ENCODE measurements at regions not wholly inside any gene's neighbourhood (a gene's known extent, or its start where the extent isn't known, plus 50 kb on each side); places are given as distances from the start of the nearest gene placed in this dataset.
A peak's percentile ranks its signal among the peaks of the same experiment; 100 is the strongest.

GRCh38 chr13:105547851-105548250, 987.6 kb downstream of the EFNB2 start:
- no peaks in the 10 kb centered on the region for H3K36me3 Mint-ChIP-seq (ENCODE audit: low read depth)
- no peak overlapping the region for H3K4me3 Mint-ChIP-seq
- no peak overlapping the region for H3K27ac Mint-ChIP-seq
- no peak for DNase-seq
- no peaks in the 10 kb centered on the region for H3K9me3 Mint-ChIP-seq
- peaks cover 3% of the 10 kb centered on the region for H3K27me3 Mint-ChIP-seq
- peaks cover 16% of the 10 kb centered on the region for H3K4me1 Mint-ChIP-seq (ENCODE audit: low read depth)

- H3K4me1 Mint-ChIP-seq (ENCODE audit: low read depth) = peaks cover 11% of the 10 kb centered on the region
- H3K36me3 Mint-ChIP-seq (ENCODE audit: low read depth) = no peaks in the 10 kb centered on the region
- H3K27me3 Mint-ChIP-seq = no peaks in the 10 kb centered on the region
- no peaks in the 10 kb centered on the region for H3K9me3 Mint-ChIP-seq
- no peak overlapping the region for H3K27ac Mint-ChIP-seq
- DNase-seq = no peak
- no peak overlapping the region for H3K4me3 Mint-ChIP-seq
These were observed 989.7 kb downstream of the EFNB2 start for GRCh38 chr13:105545811-105546210.

GRCh38 chr13:105543742-105544141, 991.7 kb downstream of the EFNB2 start:
- no peaks in the 10 kb centered on the region for H3K9me3 Mint-ChIP-seq
- H3K36me3 Mint-ChIP-seq (ENCODE audit: low read depth) = no peaks in the 10 kb centered on the region
- H3K27ac Mint-ChIP-seq = peak overlapping the region; percentile 42
- no peak for DNase-seq
- H3K4me1 Mint-ChIP-seq (ENCODE audit: low read depth) = peaks cover 11% of the 10 kb centered on the region
- H3K27me3 Mint-ChIP-seq = no peaks in the 10 kb centered on the region
- H3K4me3 Mint-ChIP-seq = no peak overlapping the region

DNA sequence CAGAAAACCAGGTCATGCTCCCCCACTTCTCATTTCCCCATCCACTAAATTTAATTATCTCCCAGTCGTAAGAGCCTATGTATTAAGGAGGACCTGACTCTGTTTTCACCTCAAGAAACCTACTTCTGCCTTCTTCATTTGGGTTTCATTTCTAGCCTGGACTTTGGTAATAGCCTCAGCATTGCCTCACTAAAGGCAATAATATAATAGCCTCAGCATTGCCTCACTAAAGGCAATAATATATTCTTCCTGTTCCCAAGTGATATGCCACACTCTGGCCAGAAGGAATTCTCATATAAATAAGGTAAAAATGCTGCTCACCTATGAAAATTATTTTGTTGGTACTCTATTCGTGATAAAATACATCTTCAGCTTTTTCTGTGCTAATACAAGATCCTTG, 993.9 kb downstream of the EFNB2 start:
- H3K4me1 Mint-ChIP-seq (ENCODE audit: low read depth) = peaks cover 11% of the 10 kb centered on the region
- no peak overlapping the region for H3K27ac Mint-ChIP-seq
- H3K36me3 Mint-ChIP-seq (ENCODE audit: low read depth) = no peaks in the 10 kb centered on the region
- H3K4me3 Mint-ChIP-seq = no peak overlapping the region
- DNase-seq = no peak
- H3K27me3 Mint-ChIP-seq = no peaks in the 10 kb centered on the region
- no peaks in the 10 kb centered on the region for H3K9me3 Mint-ChIP-seq

DNA sequence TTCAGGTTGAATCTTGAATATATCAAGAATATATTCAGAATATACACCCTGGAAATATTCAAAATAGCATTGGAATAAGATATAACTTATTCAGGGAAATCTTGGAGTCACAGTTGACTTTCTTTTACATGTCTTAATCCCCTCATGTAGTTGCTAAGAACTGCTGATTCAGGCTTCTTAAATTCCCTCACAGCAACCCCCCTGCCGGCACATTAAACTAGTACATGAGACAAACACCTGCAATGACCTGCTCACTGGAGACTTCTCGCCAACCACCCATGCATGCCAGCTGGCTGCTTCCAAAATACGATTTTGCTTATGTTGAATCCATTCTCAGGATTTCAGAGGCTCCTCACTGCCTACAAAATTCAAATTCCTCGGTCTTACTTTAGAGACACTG, 997.1 kb downstream of the EFNB2 start:
- no peaks in the 10 kb centered on the region for H3K9me3 Mint-ChIP-seq
- H3K27ac Mint-ChIP-seq = no peak overlapping the region
- H3K4me1 Mint-ChIP-seq (ENCODE audit: low read depth) = peaks cover 4% of the 10 kb centered on the region
- no peaks in the 10 kb centered on the region for H3K27me3 Mint-ChIP-seq
- no peak for DNase-seq
- H3K4me3 Mint-ChIP-seq = no peak overlapping the region
- no peaks in the 10 kb centered on the region for H3K36me3 Mint-ChIP-seq (ENCODE audit: low read depth)

DNA sequence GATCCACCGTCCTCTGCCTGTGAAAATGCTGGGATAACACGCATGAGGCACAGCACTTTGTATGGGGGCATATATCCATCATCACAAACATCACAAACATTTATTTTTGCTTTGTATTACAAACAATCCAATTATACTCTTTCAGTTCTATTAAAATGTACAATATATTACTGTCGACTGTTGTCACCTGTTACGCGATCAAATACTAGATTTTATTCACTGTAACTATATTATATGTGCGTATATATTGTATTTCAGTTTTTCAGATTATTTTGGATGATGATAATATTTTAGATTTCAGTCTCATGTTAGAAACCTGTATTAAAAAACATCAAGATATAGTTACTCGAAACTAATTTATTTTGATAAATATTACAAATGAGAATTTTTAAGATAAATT, 998.3 kb downstream of the EFNB2 start:
- H3K4me3 Mint-ChIP-seq = no peak overlapping the region
- no peaks in the 10 kb centered on the region for H3K36me3 Mint-ChIP-seq (ENCODE audit: low read depth)
- no peaks in the 10 kb centered on the region for H3K4me1 Mint-ChIP-seq (ENCODE audit: low read depth)
- no peak for DNase-seq
- H3K9me3 Mint-ChIP-seq = no peaks in the 10 kb centered on the region
- no peak overlapping the region for H3K27ac Mint-ChIP-seq
- no peaks in the 10 kb centered on the region for H3K27me3 Mint-ChIP-seq

DNA sequence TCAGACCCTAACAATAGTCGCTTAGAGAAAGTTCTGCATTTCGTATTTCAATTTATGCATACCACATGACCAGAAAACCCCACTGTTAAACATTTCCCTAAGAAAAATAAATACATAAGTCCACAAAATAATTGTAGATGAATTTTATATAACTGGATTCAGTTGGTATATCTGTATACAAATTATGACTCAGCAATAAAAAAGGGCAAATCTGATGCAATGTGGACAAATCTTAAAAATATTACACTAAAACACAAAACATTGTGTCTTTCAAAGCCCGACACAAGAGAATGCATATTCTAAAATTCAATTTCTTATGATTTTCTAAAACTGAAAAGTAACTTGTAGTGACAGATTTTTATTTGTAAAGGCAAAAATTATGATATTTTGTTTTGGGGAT, 1005.0 kb downstream of the EFNB2 start:
- H3K27me3 Mint-ChIP-seq = no peaks in the 10 kb centered on the region
- DNase-seq = no peak
- no peak overlapping the region for H3K27ac Mint-ChIP-seq
- H3K4me1 Mint-ChIP-seq (ENCODE audit: low read depth) = no peaks in the 10 kb centered on the region
- H3K36me3 Mint-ChIP-seq (ENCODE audit: low read depth) = no peaks in the 10 kb centered on the region
- no peak overlapping the region for H3K4me3 Mint-ChIP-seq
- no peaks in the 10 kb centered on the region for H3K9me3 Mint-ChIP-seq

DNA sequence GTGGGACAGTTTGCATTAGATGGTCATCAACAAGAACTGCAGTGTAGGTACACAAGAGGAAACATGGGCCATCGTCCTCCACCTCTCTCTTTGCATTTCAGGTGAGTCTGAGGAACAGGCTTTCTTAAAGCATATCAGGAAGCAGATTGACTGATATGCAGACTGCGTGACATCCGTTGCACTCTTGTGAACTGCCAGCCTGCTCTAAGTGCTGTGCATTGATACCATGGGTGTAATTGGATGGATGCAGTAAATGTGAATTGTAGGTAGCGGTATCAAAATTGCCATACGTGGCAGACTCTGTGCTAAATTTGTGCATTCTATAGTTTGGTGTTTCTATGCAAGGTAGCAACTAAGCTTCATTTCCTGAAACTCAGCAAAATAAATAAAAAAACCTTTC, 1008.3 kb downstream of the EFNB2 start:
- H3K9me3 Mint-ChIP-seq = no peaks in the 10 kb centered on the region
- no peak for DNase-seq
- H3K4me3 Mint-ChIP-seq = no peak overlapping the region
- no peak overlapping the region for H3K27ac Mint-ChIP-seq
- no peaks in the 10 kb centered on the region for H3K27me3 Mint-ChIP-seq
- H3K36me3 Mint-ChIP-seq (ENCODE audit: low read depth) = no peaks in the 10 kb centered on the region
- no peaks in the 10 kb centered on the region for H3K4me1 Mint-ChIP-seq (ENCODE audit: low read depth)

- H3K9me3 Mint-ChIP-seq = no peaks in the 10 kb centered on the region
These were observed 1015.7 kb downstream of the EFNB2 start for GRCh38 chr13:105519771-105520170.

GRCh38 chr13:105518086-105518485, 1017.4 kb downstream of the EFNB2 start:
- H3K27me3 Mint-ChIP-seq = no peaks in the 10 kb centered on the region
- H3K4me1 Mint-ChIP-seq (ENCODE audit: low read depth) = no peaks in the 10 kb centered on the region
- no peak overlapping the region for H3K4me3 Mint-ChIP-seq
- H3K36me3 Mint-ChIP-seq (ENCODE audit: low read depth) = no peaks in the 10 kb centered on the region
- DNase-seq = no peak
- no peak overlapping the region for H3K27ac Mint-ChIP-seq
- H3K9me3 Mint-ChIP-seq = no peaks in the 10 kb centered on the region

More at GRCh38 chr13:105519771-105520170, 1015.7 kb downstream of the EFNB2 start:
- no peaks in the 10 kb centered on the region for H3K36me3 Mint-ChIP-seq (ENCODE audit: low read depth)
- no peaks in the 10 kb centered on the region for H3K27me3 Mint-ChIP-seq
- H3K4me3 Mint-ChIP-seq = no peak overlapping the region
- no peaks in the 10 kb centered on the region for H3K4me1 Mint-ChIP-seq (ENCODE audit: low read depth)
- H3K27ac Mint-ChIP-seq = no peak overlapping the region
- no peak for DNase-seq

DNA sequence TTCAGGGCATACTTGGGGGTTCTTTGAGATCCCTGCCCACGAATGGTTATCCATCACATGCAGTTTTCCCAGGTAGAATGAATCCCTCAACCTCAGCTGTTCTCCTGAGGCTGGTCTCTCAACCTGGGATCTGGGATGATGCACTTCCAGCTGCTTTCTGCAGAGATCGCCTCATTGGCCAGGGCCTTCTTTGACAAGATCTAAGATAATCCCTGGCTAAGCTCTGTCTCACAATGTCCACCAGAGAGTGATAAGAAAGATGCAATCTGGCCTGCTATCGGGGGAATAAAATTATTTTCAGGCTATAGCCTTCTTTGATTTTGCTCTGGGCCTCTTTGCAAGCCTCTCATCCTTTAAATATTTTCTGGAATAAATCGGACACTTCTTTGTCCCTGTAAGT, 1021.1 kb downstream of the EFNB2 start:
- Mint-ChIP-seq H3K4me1 (ENCODE audit: low read depth) (no peaks in the 10 kb centered on the region), H3K4me3 (no peak overlapping the region), H3K27me3 (no peaks in the 10 kb centered on the region), H3K9me3 (no peaks in the 10 kb centered on the region), H3K36me3 (ENCODE audit: low read depth) (no peaks in the 10 kb centered on the region), H3K27ac (no peak overlapping the region)
- no peak for DNase-seq

DNA sequence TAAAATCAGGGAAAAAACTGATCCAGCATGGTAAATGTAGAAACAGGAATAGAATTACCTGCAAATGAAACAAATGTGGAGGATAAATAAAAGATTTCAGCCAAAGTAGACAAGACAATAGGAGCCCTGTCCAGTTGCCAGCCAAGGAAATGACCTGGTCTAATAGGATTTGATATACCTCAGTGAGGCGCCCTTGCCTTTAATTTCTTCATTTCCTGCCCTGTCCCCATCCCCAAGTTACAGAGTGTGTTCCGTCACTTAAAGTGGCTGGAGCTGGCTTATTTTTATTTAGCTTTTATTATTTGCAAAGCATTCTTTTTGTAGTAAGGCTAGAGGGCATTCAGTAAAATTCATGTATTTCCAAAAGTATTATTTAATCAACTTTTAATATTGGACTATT, 1022.0 kb downstream of the EFNB2 start:
- no peaks in the 10 kb centered on the region for H3K36me3 Mint-ChIP-seq (ENCODE audit: low read depth)
- H3K4me1 Mint-ChIP-seq (ENCODE audit: low read depth) = no peaks in the 10 kb centered on the region
- no peak for DNase-seq
- H3K4me3 Mint-ChIP-seq = no peak overlapping the region
- H3K27me3 Mint-ChIP-seq = no peaks in the 10 kb centered on the region
- no peaks in the 10 kb centered on the region for H3K9me3 Mint-ChIP-seq
- no peak overlapping the region for H3K27ac Mint-ChIP-seq

- no peak overlapping the region for H3K4me3 Mint-ChIP-seq
- no peak for DNase-seq
- no peaks in the 10 kb centered on the region for H3K9me3 Mint-ChIP-seq
These were observed 1025.3 kb downstream of the EFNB2 start for GRCh38 chr13:105509981-105510762.

DNA sequence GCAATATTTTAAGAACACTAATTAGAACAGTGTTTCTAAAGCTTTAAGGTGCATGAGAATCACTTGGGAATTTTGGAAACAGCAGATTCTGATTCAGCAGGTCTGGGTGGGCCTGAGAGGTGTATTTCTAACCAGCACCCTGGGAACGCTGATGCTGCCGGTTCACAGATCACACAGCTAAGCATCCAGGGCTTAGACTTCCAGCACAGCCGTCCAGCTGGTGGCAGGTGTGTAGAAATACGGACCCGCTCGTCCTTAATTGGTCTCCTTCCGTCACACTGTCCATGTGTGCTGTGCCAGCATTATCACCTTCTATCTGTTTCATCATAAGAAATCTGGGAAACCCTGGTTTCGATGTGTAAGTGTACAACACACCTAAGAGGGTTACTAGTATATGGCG, 1029.0 kb downstream of the EFNB2 start:
- Mint-ChIP-seq H3K9me3 (no peaks in the 10 kb centered on the region), H3K36me3 (ENCODE audit: low read depth) (no peaks in the 10 kb centered on the region), H3K27ac (no peak overlapping the region), H3K4me1 (ENCODE audit: low read depth) (no peaks in the 10 kb centered on the region), H3K4me3 (no peak overlapping the region), H3K27me3 (no peaks in the 10 kb centered on the region)
- DNase-seq = no peak

More at GRCh38 chr13:105509981-105510762, 1025.3 kb downstream of the EFNB2 start:
- no peaks in the 10 kb centered on the region for H3K4me1 Mint-ChIP-seq (ENCODE audit: low read depth)
- H3K27ac Mint-ChIP-seq = no peak overlapping the region
- no peaks in the 10 kb centered on the region for H3K36me3 Mint-ChIP-seq (ENCODE audit: low read depth)
- no peaks in the 10 kb centered on the region for H3K27me3 Mint-ChIP-seq

DNA sequence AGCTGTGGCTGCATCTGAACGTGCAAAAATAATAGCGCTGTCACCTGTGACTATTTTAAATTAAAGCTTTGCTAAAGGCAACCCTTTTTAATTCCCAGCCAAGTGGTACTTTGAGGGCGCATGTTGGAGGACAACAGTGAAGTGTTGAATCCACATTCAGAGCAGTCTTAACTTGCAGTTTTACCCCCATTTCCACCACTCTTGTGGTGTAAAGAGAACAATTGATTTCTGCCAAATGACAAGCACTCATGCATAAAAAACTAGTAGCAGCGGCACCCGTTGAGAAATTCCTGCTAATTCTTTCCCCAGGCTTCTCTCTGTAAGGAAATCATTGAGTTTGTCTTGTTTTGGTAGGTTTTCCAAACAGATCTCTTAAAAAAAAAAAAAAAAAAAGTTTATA, 1033.3 kb downstream of the EFNB2 start:
- no peaks in the 10 kb centered on the region for H3K9me3 Mint-ChIP-seq
- no peak overlapping the region for H3K4me3 Mint-ChIP-seq
- H3K27ac Mint-ChIP-seq = no peak overlapping the region
- no peaks in the 10 kb centered on the region for H3K36me3 Mint-ChIP-seq (ENCODE audit: low read depth)
- DNase-seq = no peak
- no peaks in the 10 kb centered on the region for H3K4me1 Mint-ChIP-seq (ENCODE audit: low read depth)
- no peaks in the 10 kb centered on the region for H3K27me3 Mint-ChIP-seq

DNA sequence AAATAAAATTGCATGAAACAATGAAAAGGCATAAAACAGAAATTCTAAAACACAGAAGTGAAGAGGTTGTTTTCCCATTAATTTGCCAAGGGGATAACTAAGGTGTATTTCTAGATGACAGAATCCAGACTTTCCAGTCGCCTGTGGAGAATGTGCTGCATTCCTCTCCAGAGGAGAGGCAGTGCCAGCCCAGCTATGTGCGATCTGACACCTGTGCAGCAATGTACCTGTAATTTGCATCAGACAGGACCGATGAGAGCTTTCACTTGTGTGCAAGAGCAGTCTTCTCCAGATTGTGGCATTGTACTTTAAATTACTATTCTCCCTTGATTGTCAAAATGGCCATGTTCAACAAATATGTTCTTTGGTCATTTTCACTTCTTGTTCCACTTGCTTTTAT, 1037.9 kb downstream of the EFNB2 start:
- H3K27ac Mint-ChIP-seq = no peak overlapping the region
- H3K27me3 Mint-ChIP-seq = no peaks in the 10 kb centered on the region
- H3K36me3 Mint-ChIP-seq (ENCODE audit: low read depth) = no peaks in the 10 kb centered on the region
- H3K4me3 Mint-ChIP-seq = no peak overlapping the region
- H3K4me1 Mint-ChIP-seq (ENCODE audit: low read depth) = no peaks in the 10 kb centered on the region
- no peak for DNase-seq
- no peaks in the 10 kb centered on the region for H3K9me3 Mint-ChIP-seq

All from activated T-cell treated with anti-CD3 and anti-CD28 coated beads, Interleukin-2, amount 50 U/mL, for 24 hours (primary cell).